GM19452 (cell line): ENCODE measurements at regions not wholly inside any gene's neighbourhood (a gene's known extent, or its start where the extent isn't known, plus 50 kb on each side); places are given as distances from the start of the nearest gene placed in this dataset.
A peak's percentile ranks its signal among the peaks of the same experiment; 100 is the strongest.
"Not testable (repeated sequence)": the region's sequence is repeated elsewhere in the genome, so short reads cannot be mapped to it uniquely, and the experiment has no call there.

ENCODE experiments used
- ATAC-seq: cut with Tn5 transposase; IDR thresholded peaks from one replicate; pipeline ENCODE4 v1.9.1; 2021; ENCODE audit not compliant: unreplicated experiment

GRCh38 chr7:153188630-153189029, 429.1 kb downstream of the ACTR3B start:
- no peak for ATAC-seq

- no peak for ATAC-seq
Measured at GRCh38 chr7:153190452-153190851, 430.9 kb downstream of the ACTR3B start.

DNA sequence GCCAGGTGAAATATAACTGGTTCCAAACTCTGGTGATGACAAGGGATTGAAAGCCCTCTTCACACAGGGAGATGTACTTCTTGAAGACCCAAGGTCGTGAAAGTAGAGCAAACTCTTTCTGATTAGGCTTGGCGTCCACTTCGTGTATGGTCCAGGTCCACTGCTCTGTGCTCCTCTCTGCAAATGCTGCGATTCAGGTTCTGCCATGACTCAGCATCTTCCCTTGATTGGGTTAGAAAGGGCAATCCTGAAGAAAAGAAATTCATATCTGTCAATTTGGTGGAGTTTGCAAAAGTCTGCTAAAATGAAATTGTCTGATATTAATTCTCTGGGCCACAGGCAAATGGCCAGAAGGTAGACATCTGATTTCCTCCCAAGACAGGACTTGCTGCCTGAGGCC, 431.4 kb downstream of the ACTR3B start:
- ATAC-seq = no peak

DNA sequence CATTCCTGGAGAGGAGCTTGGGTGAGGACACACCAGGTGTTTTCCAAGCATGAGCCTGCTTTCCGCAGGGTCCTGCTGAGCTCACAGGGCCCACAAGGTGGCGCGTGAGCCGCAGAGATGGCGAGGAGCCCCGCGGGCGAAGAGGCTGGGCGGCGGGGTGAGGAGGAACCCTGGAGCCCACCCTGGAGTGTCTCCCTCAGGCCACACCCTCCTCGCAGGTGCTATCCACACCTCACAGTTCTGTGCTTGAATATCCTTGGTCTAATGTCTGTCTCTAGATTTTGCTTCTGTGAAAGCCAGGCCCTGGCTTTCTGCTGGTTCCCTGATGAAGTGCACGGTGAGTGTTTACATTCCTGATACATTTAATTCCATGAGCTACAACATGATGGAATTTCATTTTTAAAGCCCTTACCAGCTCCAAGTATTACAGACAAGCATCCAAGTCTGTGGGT, 433.6 kb downstream of the ACTR3B start:
- peak; percentile 57 for ATAC-seq

- no peak for ATAC-seq
Measured at GRCh38 chr7:153217032-153217431, 457.5 kb downstream of the ACTR3B start.

DNA sequence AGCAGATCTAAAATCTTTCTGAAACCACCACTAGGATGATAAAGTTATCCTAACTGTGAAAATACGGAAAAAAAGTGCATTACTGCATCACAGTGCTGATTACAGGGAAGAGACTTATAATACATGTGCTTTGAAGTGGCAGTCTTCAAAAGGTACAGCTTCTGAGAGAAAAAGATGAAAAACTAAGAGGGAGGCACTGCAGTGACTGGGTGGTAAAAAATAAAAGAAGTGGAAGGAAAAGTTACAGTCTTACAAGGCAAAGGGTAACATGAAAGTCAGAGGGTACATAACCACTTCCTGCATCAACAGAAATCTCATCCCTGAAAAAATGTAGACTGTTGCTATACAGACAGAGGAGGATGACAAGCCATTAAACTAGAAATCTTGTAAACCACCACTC, 465.3 kb downstream of the ACTR3B start:
- no peak for ATAC-seq

DNA sequence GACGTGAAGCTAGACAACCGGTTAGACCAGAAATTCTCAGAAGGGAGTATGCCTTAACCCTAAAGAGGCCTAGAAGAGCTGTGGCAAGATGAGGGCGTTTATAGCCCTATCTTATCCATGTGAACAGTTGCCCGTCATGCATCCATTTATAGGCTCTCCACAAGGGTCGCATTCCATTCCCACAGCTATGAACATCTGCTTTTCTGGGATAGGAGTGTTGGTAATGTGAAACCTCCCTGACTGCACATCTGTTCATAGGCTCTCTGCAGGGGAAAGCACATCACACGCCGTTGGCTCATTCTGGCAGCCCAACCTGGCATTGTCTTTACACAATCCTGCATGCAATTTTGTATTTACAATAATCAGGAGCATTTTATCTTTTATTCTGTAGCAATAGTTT, 485.6 kb downstream of the ACTR3B start:
- ATAC-seq = not testable (repeated sequence)

GRCh38 chr7:153245809-153246208, 486.3 kb downstream of the ACTR3B start:
- no peak for ATAC-seq

- ATAC-seq = no peak
Measured at GRCh38 chr7:153247926-153248325, 488.4 kb downstream of the ACTR3B start.

- ATAC-seq = no peak
Measured at GRCh38 chr7:153258686-153259085, 499.1 kb downstream of the ACTR3B start.

- no peak for ATAC-seq
Measured at GRCh38 chr7:153276394-153276793, 516.8 kb downstream of the ACTR3B start.

DNA sequence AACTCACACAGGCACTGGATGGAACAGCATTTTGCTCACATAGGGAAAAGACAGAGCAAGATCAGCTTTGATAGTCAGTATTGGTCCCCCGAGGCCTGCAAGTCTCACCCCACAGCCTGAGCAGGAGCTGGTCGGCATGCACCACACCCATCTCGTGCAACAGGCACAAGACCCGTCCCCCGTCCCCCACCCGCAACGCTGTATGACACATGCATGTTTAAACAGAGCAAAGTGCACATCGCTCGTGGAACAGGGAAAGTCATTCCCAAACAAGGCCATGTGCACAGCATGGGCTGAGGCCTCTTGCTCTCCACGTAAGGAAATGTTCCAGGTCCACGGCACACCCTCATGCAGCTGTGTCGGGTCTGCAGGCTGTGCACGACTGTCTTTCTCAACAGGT, 527.2 kb downstream of the ACTR3B start:
- ATAC-seq = no peak

DNA sequence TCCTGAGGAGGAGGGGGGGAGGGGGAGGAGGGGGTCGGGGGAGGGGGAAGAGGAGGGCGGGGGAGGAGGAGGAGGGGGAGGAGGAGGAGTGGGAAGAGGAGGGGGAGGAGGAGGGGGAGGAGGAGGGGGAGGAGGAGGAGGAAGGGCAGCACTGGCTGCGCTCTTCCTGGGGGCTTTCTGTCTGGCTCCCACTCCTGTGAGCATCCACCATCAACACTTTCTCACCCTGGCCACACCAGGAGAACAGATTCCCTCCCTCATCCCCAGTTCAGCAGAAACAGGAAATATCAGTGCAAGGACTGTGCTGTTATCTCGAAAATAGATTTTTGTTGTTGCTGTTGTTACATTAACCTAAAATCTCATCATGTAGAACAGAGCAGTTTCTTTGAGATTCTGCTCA, 530.5 kb downstream of the ACTR3B start:
- no peak for ATAC-seq

DNA sequence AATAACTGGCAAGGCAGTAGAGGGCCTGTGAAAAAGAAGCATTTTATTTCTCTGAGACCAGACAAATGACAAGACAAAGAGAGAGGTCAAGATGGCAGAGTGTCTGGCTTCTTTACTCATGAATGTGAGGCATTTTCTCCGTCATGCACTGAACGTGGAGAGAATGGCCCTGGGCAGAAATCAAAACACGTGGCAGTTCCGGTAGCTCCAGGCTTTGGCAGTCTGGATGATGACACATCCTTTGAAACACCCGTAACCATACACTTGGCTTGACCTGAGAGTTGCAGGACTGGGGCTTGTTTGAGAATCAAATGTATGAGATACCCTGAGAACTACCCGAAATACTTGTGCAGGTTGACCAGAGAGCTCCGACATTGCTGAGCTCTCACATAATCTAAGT, 537.6 kb downstream of the ACTR3B start:
- no peak for ATAC-seq

GRCh38 chr7:153301936-153302335, 542.4 kb downstream of the ACTR3B start:
- no peak for ATAC-seq

DNA sequence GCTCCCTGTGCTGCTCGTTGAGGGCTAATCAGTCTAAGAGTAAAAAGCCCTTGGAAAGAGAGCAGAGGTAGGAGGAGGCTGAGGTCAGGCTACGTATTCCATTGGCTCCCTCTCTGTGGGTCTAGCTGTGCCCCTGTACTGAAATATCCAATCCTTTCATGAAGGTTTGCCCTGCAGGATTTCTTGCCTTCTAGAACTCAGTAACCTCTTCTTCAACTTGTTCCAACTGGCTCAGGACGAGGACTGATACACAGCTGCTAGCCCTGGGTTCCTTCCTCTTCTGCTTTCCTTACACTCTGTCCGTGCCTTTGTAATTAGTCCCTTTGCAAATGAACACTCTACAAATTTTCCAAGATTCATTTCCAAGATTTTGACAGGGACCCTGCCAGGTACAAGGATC, 560.5 kb downstream of the ACTR3B start:
- no peak for ATAC-seq

DNA sequence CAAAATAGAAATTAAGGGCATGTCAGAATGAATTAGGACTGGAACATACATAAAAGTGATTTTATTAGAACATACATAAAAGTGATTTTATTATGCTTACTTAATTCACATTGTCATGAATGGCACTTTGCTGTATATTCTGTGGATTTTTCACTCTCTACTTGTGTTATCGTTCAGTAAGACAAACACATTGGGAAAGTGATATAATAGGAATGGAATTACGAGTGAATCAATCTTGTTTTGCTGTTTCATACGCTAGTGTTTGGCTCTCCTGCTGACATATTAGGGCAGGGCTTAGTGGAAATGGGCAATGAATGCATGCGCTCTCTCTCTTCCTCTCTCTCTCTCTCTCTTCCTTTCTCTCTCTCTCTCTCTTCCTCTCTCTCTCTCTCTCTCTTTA, 561.1 kb downstream of the ACTR3B start:
- ATAC-seq = no peak

DNA sequence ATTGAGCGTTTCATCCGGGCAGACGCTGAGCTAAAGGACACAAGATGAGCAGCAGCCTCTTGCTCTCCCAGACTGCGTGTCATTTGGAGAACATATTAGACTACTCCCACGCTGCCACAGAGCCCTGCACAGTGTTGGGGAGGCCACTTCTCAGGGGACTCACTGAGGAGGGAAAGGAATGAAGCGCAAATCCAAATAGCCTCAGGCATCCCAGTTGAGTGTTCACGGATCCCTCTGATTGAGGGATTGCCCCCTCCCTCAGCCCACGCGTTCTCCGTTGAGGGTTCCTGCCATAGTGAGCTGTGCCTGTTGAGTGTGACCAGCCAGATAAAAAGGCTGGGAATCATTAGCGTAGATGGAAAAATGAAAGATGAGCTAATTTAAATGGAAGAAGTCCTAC, 563.4 kb downstream of the ACTR3B start:
- no peak for ATAC-seq

- ATAC-seq = no peak
Measured at GRCh38 chr7:153324094-153324493, 564.5 kb downstream of the ACTR3B start.

DNA sequence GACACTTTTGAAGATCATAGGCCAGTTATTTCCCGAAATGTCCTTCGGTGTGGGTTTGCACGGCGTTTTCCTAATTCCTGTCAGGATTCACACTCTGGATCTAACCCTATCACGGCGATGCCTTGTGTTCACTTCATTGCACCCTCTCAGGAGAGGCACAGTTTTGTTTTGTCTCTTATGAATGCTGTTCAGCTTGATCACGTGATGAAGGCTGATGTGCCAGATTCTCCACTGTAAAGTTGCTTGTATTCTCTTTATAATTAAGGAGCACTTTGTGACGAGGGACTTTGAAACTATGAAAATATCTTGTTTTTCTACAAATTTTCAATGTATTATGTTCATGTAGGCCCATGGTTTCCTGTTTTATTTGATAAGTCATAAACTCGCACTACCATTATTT, 568.1 kb downstream of the ACTR3B start:
- no peak for ATAC-seq

DNA sequence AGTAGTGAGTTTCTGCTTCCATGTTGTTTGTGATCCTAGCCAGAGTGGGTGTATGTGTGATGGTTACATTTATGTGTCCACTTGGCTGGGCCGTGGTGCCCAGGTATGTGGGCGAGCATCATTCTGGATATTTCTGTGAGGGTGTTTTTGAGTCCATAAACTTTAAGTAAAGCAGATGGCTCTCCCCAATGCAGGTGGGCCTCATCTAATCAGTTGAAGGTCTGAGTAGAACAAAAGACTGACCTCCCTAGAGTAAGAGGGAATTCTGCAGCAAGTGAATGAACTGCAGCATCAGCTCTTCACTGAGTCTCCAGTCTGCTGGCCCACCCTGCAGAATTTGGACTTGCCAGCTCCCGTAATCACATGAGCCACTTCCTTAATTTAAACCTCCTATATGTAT, 571.9 kb downstream of the ACTR3B start:
- no peak for ATAC-seq

GRCh38 chr7:153354071-153354470, 594.5 kb downstream of the ACTR3B start:
- no peak for ATAC-seq

- ATAC-seq = no peak
Measured at GRCh38 chr7:153370092-153370491, 610.5 kb downstream of the ACTR3B start.

GRCh38 chr7:153380636-153381035, 621.1 kb downstream of the ACTR3B start:
- ATAC-seq = no peak
